ENCODE measurements at regions not wholly inside any gene's neighbourhood (a gene's known extent, or its start where the extent isn't known, plus 50 kb on each side); places are given as distances from the start of the nearest gene placed in this dataset.

DNA sequence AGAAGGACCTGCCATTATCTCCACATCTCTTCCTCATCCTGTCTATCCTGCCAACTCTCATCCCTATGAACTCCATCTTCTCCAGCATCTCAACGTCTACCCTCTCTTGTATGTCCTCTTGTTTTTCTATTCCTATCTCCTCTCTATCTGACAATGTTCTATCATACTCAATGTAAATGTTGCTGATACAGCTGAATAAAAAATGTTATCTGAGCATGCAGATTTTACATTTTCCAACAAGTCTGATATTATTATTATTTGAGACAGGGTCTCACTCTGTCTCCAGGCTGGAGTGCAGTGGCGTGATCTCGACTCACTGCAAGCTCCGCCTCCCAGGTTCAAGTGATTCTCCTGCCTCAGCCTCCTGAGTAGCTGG lies 56.0 kb upstream of the RAI14 start:
- TF ChIP-seq, protein P1, sequence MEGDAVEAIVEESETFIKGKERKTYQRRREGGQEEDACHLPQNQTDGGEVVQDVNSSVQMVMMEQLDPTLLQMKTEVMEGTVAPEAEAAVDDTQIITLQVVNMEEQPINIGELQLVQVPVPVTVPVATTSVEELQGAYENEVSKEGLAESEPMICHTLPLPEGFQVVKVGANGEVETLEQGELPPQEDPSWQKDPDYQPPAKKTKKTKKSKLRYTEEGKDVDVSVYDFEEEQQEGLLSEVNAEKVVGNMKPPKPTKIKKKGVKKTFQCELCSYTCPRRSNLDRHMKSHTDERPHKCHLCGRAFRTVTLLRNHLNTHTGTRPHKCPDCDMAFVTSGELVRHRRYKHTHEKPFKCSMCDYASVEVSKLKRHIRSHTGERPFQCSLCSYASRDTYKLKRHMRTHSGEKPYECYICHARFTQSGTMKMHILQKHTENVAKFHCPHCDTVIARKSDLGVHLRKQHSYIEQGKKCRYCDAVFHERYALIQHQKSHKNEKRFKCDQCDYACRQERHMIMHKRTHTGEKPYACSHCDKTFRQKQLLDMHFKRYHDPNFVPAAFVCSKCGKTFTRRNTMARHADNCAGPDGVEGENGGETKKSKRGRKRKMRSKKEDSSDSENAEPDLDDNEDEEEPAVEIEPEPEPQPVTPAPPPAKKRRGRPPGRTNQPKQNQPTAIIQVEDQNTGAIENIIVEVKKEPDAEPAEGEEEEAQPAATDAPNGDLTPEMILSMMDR (IDR thresholded peaks at IDR 0.05; ENCODE audit: low read depth, low read length): no peak
- no peak for TF ChIP-seq EZH2phosphoT487 (IDR thresholded peaks at IDR 0.05; ENCODE audit: low read depth)

All from OCI-LY3 (cell line).